GM10248 (cell line): ENCODE measurements at regions not wholly inside any gene's neighbourhood (a gene's known extent, or its start where the extent isn't known, plus 50 kb on each side); places are given as distances from the start of the nearest gene placed in this dataset.

Experiments used
- CTCF ChIA-PET: fragments of 300-600 bp; sonication (Branson Sonifier 250); formaldehyde crosslinking; extraction: SDS; loops from one replicate; lab custom pipeline; 2021; ENCODE audit warnings: antibody characterized with exemption; lab: Yijun Ruan, JAX
- POLR2A ChIA-PET: fragments of 350-650 bp; sonication (Branson Sonifier 250); formaldehyde crosslinking; extraction: SDS; loops from one replicate; lab custom pipeline; 2020; ENCODE audit warnings: antibody characterized with exemption; lab: Yijun Ruan, JAX
- DNase-seq: peaks from one replicate; pipeline ENCODE4 v3.0.0; 2012; ENCODE audit errors: extremely low spot score
- TF ChIP-seq, protein P1 (sequence below): IDR thresholded peaks from 2 replicates; pipeline ENCODE4 v1.5.1; 2012; ENCODE audit warnings: mild to moderate bottlenecking, low read depth; ENCODE audit errors: extremely low read depth, missing control alignments, control extremely low read depth

DNA sequence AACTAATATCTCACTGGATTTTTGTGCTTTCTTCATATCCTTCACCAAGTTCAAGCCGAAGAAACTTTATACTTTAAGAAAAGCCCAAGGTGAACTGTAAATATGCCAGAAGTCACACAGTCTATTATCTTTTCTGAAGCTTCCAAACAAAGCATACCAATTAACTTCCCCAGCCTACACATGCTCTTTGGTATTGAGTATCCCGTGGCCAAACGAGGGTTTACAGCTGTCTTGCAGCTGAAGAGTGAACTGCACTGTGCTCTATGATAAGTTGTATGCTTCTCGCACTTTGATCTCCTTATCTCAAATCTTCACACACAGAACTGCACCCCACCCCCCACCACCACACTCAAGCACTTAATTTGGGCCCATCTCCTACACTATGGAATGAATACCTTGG, 215.6 kb upstream of the VEPH1 start:
- CTCF ChIA-PET = no interaction called here
- DNase-seq = no peak
- POLR2A ChIA-PET = no interaction called here
- TF ChIP-seq, protein P1, sequence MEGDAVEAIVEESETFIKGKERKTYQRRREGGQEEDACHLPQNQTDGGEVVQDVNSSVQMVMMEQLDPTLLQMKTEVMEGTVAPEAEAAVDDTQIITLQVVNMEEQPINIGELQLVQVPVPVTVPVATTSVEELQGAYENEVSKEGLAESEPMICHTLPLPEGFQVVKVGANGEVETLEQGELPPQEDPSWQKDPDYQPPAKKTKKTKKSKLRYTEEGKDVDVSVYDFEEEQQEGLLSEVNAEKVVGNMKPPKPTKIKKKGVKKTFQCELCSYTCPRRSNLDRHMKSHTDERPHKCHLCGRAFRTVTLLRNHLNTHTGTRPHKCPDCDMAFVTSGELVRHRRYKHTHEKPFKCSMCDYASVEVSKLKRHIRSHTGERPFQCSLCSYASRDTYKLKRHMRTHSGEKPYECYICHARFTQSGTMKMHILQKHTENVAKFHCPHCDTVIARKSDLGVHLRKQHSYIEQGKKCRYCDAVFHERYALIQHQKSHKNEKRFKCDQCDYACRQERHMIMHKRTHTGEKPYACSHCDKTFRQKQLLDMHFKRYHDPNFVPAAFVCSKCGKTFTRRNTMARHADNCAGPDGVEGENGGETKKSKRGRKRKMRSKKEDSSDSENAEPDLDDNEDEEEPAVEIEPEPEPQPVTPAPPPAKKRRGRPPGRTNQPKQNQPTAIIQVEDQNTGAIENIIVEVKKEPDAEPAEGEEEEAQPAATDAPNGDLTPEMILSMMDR = no peak

- ChIA-PET POLR2A (no interaction called here), CTCF (interaction anchor here (1.2 kb wide), 1 partner anchor 45 kb away, joined by 4 read pairs; no protein-coding TSS in a partner anchor)
- TF ChIP-seq, protein P1 = no peak
Measured at GRCh38 chr3:157713101-157713500, 209.9 kb upstream of the VEPH1 start.

GRCh38 chr3:157705258-157705657, 202.0 kb upstream of the VEPH1 start:
- TF ChIP-seq, protein P1 = no peak
- POLR2A ChIA-PET = no interaction called here
- CTCF ChIA-PET = interaction anchor here (0.9 to 1.3 kb wide), 3 partner anchors 10 to 98 kb away, joined by 3 to 6 read pairs (median 3); no protein-coding TSS in a partner anchor
- DNase-seq = no peak

More at GRCh38 chr3:157713101-157713500, 209.9 kb upstream of the VEPH1 start:
- DNase-seq = no peak

DNA sequence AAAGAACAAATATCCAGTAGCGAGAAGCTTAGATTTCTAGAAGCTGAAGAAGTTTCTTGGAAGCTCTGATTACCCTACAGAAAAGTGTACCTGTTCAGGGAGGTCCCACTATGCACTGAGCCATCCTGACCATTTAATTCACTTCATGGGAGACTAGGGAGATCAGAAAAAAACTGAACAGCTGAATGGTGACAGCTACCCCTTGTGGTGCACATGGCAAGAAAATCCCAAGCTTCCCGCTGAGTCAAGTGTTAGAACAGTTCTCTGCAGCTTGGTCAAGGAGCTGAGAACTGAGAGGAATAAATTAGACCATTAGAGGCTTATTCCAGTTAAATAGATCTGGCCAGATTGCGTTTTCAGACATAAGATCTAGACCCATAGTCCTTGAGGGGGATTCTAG, 197.2 kb upstream of the VEPH1 start:
- no peak for DNase-seq
- TF ChIP-seq, protein P1 = no peak
- ChIA-PET POLR2A (no interaction called here), CTCF (interaction anchor here (1.0 kb wide), 1 partner anchor 39 kb away, joined by 3 read pairs; no protein-coding TSS in a partner anchor)

GRCh38 chr3:157695586-157695985, 192.4 kb upstream of the VEPH1 start:
- no peak for DNase-seq
- TF ChIP-seq, protein P1 = no peak
- CTCF ChIA-PET = no interaction called here
- POLR2A ChIA-PET = no interaction called here

DNA sequence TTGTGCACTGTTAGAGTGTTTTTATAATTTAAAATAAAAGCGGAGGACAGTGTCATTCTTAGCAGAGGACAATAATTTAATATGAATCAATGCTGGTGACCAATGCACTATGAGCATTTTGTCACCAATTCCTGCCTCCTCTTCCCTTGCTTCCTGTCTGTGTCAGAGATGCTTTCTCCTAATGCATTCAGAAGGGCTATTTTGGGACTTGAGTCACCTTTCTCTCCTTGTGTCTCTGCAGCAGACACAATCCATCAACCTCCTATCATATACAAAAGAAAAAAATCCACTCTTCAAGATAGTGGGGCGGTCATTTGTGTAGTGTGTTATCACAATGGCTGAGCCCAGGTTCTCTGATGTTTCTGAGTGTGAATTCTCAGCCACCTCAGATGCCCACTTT, 191.9 kb upstream of the VEPH1 start:
- CTCF ChIA-PET = no interaction called here
- TF ChIP-seq, protein P1 = no peak
- POLR2A ChIA-PET = no interaction called here
- no peak for DNase-seq

- POLR2A ChIA-PET = no interaction called here
- TF ChIP-seq, protein P1 = no peak
- DNase-seq = no peak
- CTCF ChIA-PET = no interaction called here
Measured at GRCh38 chr3:157693762-157694161, 190.5 kb upstream of the VEPH1 start.
